ENCODE measurements at regions not wholly inside any gene's neighbourhood (a gene's known extent, or its start where the extent isn't known, plus 50 kb on each side); places are given as distances from the start of the nearest gene placed in this dataset.
"Not testable (repeated sequence)": the region's sequence is repeated elsewhere in the genome, so short reads cannot be mapped to it uniquely, and the experiment has no call there.

GRCh38 chr20:50358971-50359370 lies 151.2 kb upstream of the PTPN1 start:
- H3K4me3 ChIP-seq (replicated peaks in 1 of 2; ENCODE audit: low read depth in 2 of 2, low read length in 2 of 2) = no peak overlapping the region
- DNase-seq (ENCODE audit: low read depth in 2 of 2) = no peak
- TF ChIP-seq CTCF (IDR thresholded peaks at IDR 0.05; ENCODE audit: low read depth, low read length) = no peak

GRCh38 chr20:50359607-50360217 lies 150.5 kb upstream of the PTPN1 start:
- no peak for DNase-seq (ENCODE audit: low read depth in 2 of 2)
- H3K4me3 ChIP-seq (replicated peaks in 1 of 2; ENCODE audit: low read depth in 2 of 2, low read length in 2 of 2) = no peak overlapping the region
- TF ChIP-seq CTCF (IDR thresholded peaks at IDR 0.05; ENCODE audit: low read depth, low read length) = no peak

DNA sequence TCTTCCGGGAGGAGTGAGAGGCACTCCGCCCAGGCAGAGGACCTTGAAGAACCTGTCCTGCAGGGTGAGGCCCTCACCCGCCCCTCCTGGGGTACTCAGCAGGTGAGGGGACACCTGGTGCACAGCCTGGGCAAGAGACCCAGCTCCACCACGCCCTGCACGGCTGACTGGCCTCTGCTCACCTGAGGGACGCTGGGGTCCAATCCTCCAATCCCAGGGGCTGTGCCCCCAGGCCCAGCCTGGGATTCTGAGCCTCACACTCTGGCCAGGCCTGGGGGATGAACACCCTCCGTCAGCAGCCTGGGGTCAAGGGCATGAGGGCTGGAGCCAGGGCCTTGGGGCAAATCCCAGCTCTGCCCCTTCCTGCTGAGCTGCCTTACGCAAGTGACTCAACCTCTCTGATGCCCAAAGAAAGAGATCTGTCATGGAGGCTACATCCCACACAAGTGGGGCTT lies 149.9 kb upstream of the PTPN1 start:
- no peak for DNase-seq (ENCODE audit: low read depth in 2 of 2)
- H3K4me3 ChIP-seq (replicated peaks in 1 of 2; ENCODE audit: low read depth in 2 of 2, low read length in 2 of 2) = no peak overlapping the region
- no peak for TF ChIP-seq CTCF (IDR thresholded peaks at IDR 0.05; ENCODE audit: low read depth, low read length)

GRCh38 chr20:50360921-50361320 lies 149.3 kb upstream of the PTPN1 start:
- no peak for TF ChIP-seq CTCF (IDR thresholded peaks at IDR 0.05; ENCODE audit: low read depth, low read length)
- no peak for DNase-seq (ENCODE audit: low read depth in 2 of 2)
- H3K4me3 ChIP-seq (replicated peaks in 1 of 2; ENCODE audit: low read depth in 2 of 2, low read length in 2 of 2) = no peak overlapping the region

DNA sequence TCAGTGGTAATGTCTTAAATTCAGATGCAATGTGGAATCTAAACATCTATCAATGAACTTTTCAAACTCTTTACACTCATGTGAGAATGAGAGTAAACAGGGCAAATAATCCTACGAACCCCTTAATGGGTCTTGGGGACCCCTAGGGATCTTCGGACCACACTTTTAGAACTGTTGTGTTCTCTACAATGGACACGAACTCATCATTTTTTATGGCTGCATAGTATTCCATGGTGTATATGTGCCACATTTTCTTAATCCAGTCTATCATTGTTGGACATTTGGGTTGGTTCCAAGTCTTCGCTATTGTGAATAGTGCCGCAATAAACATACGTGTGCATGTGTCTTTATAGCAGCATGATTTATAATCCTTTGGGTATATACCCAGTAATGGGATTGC lies 148.0 kb upstream of the PTPN1 start:
- DNase-seq (ENCODE audit: low read depth in 2 of 2); H3K4me3 ChIP-seq (replicated peaks in 1 of 2; ENCODE audit: low read depth in 2 of 2, low read length in 2 of 2): not testable (repeated sequence)

DNA sequence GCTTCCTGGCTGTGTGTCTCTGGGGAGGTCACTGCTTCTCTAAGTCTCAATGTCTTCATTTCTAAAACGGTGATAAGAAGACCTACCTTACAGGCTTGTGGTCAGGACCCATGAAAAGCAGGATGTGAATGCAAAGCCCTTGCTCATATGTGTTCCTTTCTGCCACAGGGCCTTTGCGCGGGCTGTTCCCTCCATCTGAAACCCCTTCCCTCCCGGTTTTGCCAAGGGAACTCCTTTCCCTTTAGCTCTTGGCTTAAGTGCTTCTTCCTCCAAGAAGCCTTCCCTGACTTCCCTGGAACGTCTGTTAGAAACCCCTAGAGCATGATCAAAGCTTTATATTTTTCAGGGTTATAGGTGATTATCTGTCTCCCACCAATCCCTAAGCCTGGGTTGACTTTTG lies 147.2 kb upstream of the PTPN1 start:
- TF ChIP-seq CTCF (IDR thresholded peaks at IDR 0.05; ENCODE audit: low read depth, low read length) = no peak
- H3K4me3 ChIP-seq (replicated peaks in 1 of 2; ENCODE audit: low read depth in 2 of 2, low read length in 2 of 2) = no peak overlapping the region
- DNase-seq (ENCODE audit: low read depth in 2 of 2) = no peak

DNA sequence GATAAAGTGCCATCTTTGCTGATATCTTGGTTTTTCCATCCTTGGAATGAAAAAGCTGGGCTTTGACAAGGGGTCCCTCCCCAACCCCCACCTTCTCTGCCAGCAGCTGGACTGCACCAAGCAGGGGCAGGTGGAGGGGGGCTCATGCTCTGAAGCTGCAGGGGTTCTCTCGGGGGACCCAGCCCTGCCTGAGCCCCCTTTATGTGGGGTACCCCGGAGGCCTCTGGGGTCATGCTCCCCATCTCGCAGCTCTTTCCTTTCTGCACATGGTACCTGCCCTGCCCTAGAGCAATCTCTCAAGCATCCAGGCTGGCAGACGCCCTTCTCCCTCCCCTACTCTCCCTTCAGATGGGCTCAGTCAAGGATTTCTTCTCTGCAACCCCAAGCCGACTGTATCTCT lies 146.7 kb upstream of the PTPN1 start:
- no peak overlapping the region for H3K4me3 ChIP-seq (replicated peaks in 1 of 2; ENCODE audit: low read depth in 2 of 2, low read length in 2 of 2)
- TF ChIP-seq CTCF (IDR thresholded peaks at IDR 0.05; ENCODE audit: low read depth, low read length) = no peak
- DNase-seq (ENCODE audit: low read depth in 2 of 2) = no peak

Data from cardiac fibroblast (primary cell).